GOT3 (cell line): ENCODE measurements at regions not wholly inside any gene's neighbourhood (a gene's known extent, or its start where the extent isn't known, plus 50 kb on each side); places are given as distances from the start of the nearest gene placed in this dataset.
"Not testable (repeated sequence)": the region's sequence is repeated elsewhere in the genome, so short reads cannot be mapped to it uniquely, and the experiment has no call there.

ENCODE experiments used
- DNase-seq: peaks from one replicate; lab custom pipeline; 2025; ENCODE audit warnings: mixed read lengths; lab: John Stamatoyannopoulos, UW

DNA sequence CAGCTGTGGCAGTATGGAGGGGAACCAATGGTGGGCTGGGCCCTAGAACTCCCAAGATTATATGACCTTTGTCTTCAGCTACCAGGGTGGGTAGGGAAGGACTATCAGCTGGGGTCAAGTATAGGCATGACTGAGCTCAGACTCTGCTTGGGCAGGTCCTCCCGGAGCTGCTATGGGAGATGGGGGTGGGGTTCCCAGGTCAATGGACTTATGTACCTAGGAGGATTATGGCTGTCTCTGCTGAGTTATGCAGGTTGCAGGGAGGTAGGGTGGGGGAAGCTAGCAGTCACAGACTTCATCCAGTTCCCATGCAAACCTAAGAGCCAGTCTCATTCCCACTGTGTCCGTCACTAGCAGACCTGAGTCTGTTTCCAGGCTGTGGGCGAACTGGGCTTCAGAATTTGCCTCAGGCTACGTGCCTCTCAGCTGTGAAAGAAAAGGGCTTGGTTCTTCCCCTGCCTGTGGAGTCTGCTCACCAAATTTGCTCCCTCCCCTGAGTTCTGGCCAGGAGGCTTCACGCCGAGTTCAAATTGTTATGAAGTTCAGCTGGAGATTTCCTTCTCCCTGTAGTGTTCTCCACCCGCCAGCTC is 985.8 kb upstream of the NRXN1 start:
- no peak for DNase-seq

DNA sequence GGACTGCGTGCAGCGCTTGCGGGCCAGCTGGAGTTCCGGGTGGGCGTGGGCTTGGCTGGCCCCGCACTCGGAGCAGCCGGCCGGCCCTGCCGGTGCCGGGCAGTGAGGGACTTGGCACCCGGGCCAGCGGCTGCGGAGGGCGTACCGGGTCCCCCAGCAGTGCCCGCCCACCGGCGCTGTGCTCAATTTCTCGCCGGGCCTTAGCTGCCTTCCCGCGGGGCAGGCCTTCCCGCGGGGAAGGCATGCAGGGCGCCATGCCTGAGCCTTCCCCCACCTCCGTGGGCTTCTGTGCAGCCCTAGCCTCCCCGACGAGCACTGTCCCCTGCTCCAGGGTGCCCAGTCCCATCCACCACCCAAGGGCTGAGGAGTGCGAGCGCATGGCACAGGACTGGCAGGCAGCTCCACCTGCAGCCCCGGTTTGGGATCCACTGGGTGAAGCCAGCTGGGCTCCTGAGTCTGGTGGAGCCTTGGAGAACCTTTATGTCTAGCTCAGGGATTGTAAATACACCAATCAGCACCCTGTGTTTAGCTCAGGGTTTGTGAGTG is 975.0 kb upstream of the NRXN1 start:
- DNase-seq = not testable (repeated sequence)

GRCh38 chr2:52000151-52000855 is 968.4 kb upstream of the NRXN1 start:
- DNase-seq = no peak

GRCh38 chr2:51998890-51999289 is 967.0 kb upstream of the NRXN1 start:
- DNase-seq = no peak

DNA sequence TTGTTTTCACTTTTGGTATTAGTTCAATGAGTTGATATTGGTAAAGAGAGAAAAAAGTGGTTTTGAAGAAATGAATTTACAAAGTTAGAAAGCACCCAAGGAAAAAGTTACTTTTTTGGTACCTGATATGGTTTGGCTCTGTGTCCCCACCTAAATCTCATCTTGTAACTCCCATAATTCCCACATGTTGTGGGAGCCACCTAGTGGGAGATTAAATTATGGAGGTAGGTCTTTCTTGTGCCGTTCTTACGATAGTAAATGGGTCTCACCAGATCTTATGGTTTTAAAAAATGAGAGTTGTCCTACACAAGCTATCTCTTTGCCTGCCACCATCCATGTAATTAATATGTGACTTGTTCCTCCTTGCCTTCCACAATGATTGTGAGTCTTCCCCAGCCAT is 965.6 kb upstream of the NRXN1 start:
- no peak for DNase-seq

DNA sequence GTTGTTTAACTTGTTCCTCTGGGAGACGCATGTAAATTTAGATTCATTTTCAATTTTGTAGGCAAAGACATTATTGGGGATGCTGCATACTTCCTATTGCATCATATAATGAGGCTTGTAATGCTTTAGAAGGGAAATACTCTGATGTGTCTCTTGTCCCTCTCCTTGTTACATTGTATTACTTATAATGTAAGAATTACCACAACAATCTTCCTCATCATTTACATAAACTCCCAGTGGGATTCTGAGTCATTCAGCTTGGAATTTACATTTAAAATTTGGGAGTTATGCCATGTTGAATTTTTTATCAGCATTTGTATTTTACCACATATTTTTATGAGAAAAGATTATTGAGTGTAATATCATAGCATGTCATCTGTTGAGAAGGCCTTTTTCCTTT is 963.4 kb upstream of the NRXN1 start:
- no peak for DNase-seq

DNA sequence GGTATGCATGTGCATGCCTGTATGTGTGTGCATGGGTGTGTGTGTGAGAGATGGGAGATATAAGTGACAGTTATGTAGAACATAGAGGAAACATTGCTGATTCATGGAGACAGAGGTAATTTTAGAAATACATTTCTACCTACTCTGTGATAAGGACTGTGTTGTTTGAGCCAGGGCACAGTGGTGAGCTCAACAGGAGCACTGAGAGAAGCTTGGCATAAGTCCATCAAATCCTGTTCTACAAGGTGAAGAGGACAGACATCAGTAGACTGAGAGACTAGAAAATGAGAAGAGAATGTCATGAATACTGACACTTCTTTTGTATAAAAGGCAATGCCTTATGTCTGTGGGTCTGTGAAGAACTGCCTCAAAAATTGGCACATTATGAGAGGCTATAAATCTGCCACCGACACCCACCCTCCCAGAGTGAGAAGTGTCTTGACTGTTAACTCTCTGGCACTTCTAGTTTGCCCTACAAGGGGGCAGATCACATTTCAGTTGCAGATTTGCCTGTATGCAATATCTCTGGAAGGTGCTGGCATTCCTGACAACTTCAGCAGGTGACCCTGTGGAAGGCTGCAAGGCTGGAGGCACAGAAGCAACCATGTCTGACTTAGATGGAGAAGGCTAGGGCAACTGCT is 962.3 kb upstream of the NRXN1 start:
- no peak for DNase-seq

GRCh38 chr2:51990684-51991083 is 958.8 kb upstream of the NRXN1 start:
- DNase-seq = no peak

- no peak for DNase-seq
These were observed 954.2 kb upstream of the NRXN1 start for GRCh38 chr2:51986101-51986500.

DNA sequence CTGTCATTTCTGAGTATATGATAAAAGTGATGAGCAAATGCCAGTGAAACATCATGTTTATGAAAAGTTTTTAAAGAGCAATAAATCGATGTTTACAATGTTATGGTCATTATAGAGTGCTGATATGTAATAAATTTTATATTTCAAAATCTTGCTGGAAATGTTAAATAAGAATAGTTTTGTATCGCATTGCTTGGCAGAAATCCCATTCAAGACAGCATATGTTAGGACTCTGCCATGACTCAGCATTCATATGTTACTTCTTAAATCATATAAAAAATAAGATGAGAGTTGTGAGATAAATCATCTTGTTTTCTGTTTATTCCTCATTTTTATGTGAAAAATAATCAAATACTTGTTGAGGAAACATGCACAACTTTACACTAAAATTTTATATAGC is 949.9 kb upstream of the NRXN1 start:
- no peak for DNase-seq

- DNase-seq = no peak
These were observed 944.7 kb upstream of the NRXN1 start for GRCh38 chr2:51976623-51977022.

DNA sequence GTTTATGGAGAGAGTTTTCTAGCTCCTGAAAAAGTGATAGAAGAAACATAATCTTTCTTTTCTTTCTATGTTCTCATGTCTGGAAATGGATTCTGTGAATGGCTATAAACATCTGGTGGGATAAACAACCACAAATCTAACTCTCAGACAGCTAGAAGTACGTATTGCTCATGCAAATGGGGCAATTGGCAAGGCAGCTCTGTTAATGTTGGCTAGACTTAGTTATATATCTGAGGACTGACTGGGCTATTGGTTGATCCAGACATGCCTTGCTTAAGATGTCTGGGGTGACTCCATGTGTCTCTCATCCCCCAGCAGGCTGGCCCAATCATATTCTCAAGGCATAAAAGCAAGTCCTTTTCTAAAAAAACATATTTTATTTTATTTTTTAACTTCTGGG is 939.2 kb upstream of the NRXN1 start:
- DNase-seq = no peak

GRCh38 chr2:51969347-51969746 is 937.4 kb upstream of the NRXN1 start:
- DNase-seq = no peak

DNA sequence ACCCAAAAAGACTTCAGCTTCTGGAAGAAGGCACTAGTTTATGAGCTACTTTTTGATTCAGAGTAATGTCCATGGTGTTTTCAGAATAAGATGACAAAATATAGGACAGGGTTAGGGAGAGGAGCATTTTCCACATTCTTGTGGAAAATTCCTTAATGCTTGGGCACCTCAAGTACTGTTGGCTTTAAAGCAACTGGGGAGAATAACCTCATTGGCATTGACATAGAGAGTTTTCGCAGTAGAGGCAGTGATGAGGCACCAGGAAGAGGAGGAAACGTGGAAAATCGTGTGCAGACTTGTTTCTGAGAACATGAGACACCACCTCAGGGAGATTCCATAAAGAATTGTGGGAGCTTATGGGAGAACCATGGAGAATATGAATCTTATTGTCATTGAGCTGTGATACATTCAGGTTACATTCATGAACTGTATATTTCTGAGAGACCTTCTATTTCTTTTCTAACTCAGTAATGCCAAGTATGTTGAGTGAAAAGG is 929.0 kb upstream of the NRXN1 start:
- DNase-seq = no peak

GRCh38 chr2:51960281-51960680 is 928.3 kb upstream of the NRXN1 start:
- DNase-seq = no peak

DNA sequence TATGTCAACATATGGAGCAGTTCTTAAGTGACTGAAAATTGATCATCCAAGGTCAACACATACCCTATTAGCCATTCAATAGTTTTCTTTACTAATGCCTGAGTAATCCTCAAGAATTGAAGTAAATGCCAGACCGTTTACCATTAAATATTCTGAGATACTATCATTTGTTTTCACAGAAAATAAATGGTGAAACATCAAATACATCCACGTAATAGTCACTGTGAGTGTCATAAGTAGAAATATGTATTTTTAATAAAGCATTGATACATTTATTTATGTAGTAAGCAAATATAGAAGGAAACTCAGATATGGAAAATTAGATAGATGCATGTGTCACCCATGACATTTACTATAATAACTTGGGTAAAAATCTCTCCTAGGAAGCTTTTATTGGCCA is 927.8 kb upstream of the NRXN1 start:
- DNase-seq = no peak

GRCh38 chr2:51953931-51954330 is 922.0 kb upstream of the NRXN1 start:
- DNase-seq = no peak

DNA sequence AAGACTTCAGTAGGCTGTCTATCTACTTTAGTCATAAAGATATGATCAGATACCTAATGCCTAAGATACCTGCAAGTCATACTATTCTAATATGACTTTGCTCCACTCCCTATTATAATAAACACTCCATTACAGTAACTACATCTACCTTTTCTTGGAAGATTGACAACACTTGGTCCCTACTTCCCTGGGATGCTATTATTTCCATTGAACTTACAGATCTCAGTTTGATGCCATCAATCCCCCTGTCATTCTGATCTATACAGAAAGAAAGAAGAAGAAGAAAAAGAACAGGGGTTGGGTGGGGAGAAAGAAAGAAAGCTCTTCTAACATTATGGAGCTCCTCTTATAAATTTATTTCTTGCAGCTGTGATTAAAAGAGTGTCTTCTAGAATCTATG is 889.1 kb upstream of the NRXN1 start:
- DNase-seq = no peak

DNA sequence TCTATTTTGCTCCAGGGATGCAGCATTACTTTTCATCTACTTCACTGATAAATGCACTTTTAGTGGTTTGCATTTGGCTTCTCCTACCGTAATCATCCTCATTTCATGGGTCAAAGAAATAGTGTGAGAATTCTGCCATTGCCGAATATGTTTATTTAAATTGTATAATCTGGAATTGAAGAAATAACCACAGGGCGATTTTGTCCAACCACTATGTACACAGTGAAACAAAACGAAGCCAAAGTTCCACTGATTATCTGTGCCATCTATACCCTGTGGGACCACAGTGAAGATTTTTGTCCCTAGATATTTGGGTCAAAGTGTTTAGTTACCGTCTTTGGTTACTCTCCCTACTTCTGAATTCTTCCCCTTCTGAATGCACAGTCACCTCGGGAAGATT is 888.6 kb upstream of the NRXN1 start:
- DNase-seq = no peak

- no peak for DNase-seq
These were observed 887.5 kb upstream of the NRXN1 start for GRCh38 chr2:51919395-51919794.

- no peak for DNase-seq
These were observed 886.2 kb upstream of the NRXN1 start for GRCh38 chr2:51918113-51918512.

- DNase-seq = no peak
These were observed 871.8 kb upstream of the NRXN1 start for GRCh38 chr2:51903728-51904127.

DNA sequence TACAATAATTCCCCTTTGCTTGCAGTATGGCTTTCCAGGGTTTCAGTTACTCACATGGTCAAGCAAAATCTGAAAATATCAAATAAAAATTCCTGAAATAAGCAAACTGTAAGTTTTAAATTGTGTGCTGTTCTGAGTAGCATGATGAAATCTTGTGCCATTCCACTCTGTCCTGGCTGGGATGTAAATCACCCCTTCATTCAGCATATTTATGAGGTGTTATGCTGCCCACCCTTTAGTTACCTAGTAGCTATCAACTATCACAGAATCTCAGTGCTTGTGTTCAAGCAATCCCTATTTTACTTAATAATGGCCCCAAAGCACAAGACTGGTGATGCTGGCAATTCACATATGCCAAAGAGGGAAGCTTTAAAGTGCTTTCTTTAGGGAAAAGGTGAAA is 867.7 kb upstream of the NRXN1 start:
- DNase-seq = no peak
